ENCODE measurements at regions not wholly inside any gene's neighbourhood (a gene's known extent, or its start where the extent isn't known, plus 50 kb on each side); places are given as distances from the start of the nearest gene placed in this dataset.

- no peaks in the 10 kb centered on the region for H3K4me1 ChIP-seq (ENCODE audit: control insufficient read depth, insufficient read depth, low read length)
- no peaks in the 10 kb centered on the region for H3K27me3 ChIP-seq (replicated peaks in 1 of 2; ENCODE audit: control insufficient read depth in 2 of 2, insufficient read depth in 2 of 2, low read length in 1 of 2)
- intact Hi-C loops (cut with micrococcal nuclease; ENCODE audit: unreplicated experiment) (loop anchor here (1.0 to 10.0 kb wide), 3 partner anchors 57 to 470 kb away; no protein-coding TSS in a partner anchor), in situ Hi-C loops (cut with MboI) (no loop called here)
- SMC1A ChIA-PET (ENCODE audit: uncharacterized antibody, unreplicated experiment) = interaction anchor here (0.7 to 2.1 kb wide), 8 partner anchors 11 to 91 kb away, joined by 3 to 6 read pairs (median 4); no protein-coding TSS in a partner anchor
- no peak overlapping the region for H3K27ac ChIP-seq (ENCODE audit: control insufficient read depth, insufficient read depth)
- no peaks in the 10 kb centered on the region for H4K20me1 ChIP-seq (ENCODE audit: control insufficient read depth, insufficient read depth)
- no peak for FAIRE-seq
- no TSS peak for BruUV-seq (replicated peaks)
- DNase-seq (ENCODE audit: low read depth, low spot score) = no peak
- peak; percentile 41 for ATAC-seq
- H3K36me3 ChIP-seq (ENCODE audit: control insufficient read depth in 2 of 2, insufficient read depth in 2 of 2, low read length in 1 of 2) = no peaks in the 10 kb centered on the region
- TF ChIP-seq ZNF24 (IDR thresholded peaks at IDR 0.05) = 0 out of 2 replicates have a peak, but pooled peaks have one; percentile 11
- TF ChIP-seq CHD2 (IDR thresholded peaks at IDR 0.05; ENCODE audit: borderline replicate concordance, low read depth, low read length) = no peak
- no peak for TF ChIP-seq POLR2AphosphoS2 (IDR thresholded peaks at IDR 0.05; ENCODE audit: low read depth, low read length)
- CTCF ChIA-PET = interaction anchor here (0.8 to 1.4 kb wide), 6 partner anchors 8 to 639 kb away, joined by 3 to 7 read pairs (median 4); no protein-coding TSS in a partner anchor
- H2AFZ ChIP-seq (ENCODE audit: control insufficient read depth, low read depth, low read length) = no peak overlapping the region
- POLR2A ChIA-PET = no interaction called here
- no peak overlapping the region for H3K4me3 ChIP-seq
- RAD21 ChIA-PET (ENCODE audit: unreplicated experiment) = interaction anchor here (0.7 to 3.4 kb wide), 9 partner anchors 48 to 722 kb away, joined by 3 to 11 read pairs (median 3); no protein-coding TSS in a partner anchor
- no peak overlapping the region for H3K9ac ChIP-seq (ENCODE audit: control insufficient read depth, insufficient read depth, low read length)
- H3K9me3 ChIP-seq (replicated peaks; ENCODE audit: control insufficient read depth, insufficient read depth, low read length) = no peaks in the 10 kb centered on the region
- H3K4me2 ChIP-seq (ENCODE audit: control insufficient read depth, insufficient read depth) = no peak overlapping the region
- H3K79me2 ChIP-seq (ENCODE audit: control insufficient read depth, insufficient read depth, low read length) = no peaks in the 10 kb centered on the region
Observed at GRCh38 chr2:34734662-34735061, 1135.6 kb upstream of the FAM98A start.

GRCh38 chr2:34734042-34734441 lies 1134.9 kb upstream of the FAM98A start:
- ATAC-seq (peak; percentile 69), FAIRE-seq (no peak), DNase-seq (ENCODE audit: low read depth, low spot score) (no peak)
- SMC1A ChIA-PET (ENCODE audit: uncharacterized antibody, unreplicated experiment) = interaction anchor here (0.7 to 2.1 kb wide), 10 partner anchors 12 to 165 kb away, joined by 3 to 6 read pairs (median 4); no protein-coding TSS in a partner anchor
- H3K9ac ChIP-seq (ENCODE audit: control insufficient read depth, insufficient read depth, low read length) = no peak overlapping the region
- in situ Hi-C loops (cut with MboI) (no loop called here), intact Hi-C loops (cut with micrococcal nuclease; ENCODE audit: unreplicated experiment) (loop anchor here (1.0 to 10.0 kb wide), 2 partner anchors 57 to 469 kb away; no protein-coding TSS in a partner anchor)
- H3K79me2 ChIP-seq (ENCODE audit: control insufficient read depth, insufficient read depth, low read length) = no peaks in the 10 kb centered on the region
- H3K4me3 ChIP-seq = no peak overlapping the region
- no peak overlapping the region for H3K27ac ChIP-seq (ENCODE audit: control insufficient read depth, insufficient read depth)
- no peaks in the 10 kb centered on the region for H3K4me1 ChIP-seq (ENCODE audit: control insufficient read depth, insufficient read depth, low read length)
- no peaks in the 10 kb centered on the region for H3K9me3 ChIP-seq (replicated peaks; ENCODE audit: control insufficient read depth, insufficient read depth, low read length)
- 0% methylated on average over 1 of the region's 1 CpG for WGBS (ENCODE audit: insufficient coverage, insufficient replicate concordance, low lambda C conversion rate, missing lambda C conversion rate)
- no TSS peak for BruUV-seq (replicated peaks)
- no peaks in the 10 kb centered on the region for H3K27me3 ChIP-seq (replicated peaks in 1 of 2; ENCODE audit: control insufficient read depth in 2 of 2, insufficient read depth in 2 of 2, low read length in 1 of 2)
- CTCF ChIA-PET = interaction anchor here (1.0 to 1.4 kb wide), 5 partner anchors 7 to 638 kb away, joined by 3 to 7 read pairs (median 5); no protein-coding TSS in a partner anchor
- no peak overlapping the region for H2AFZ ChIP-seq (ENCODE audit: control insufficient read depth, low read depth, low read length)
- H3K36me3 ChIP-seq (ENCODE audit: control insufficient read depth in 2 of 2, insufficient read depth in 2 of 2, low read length in 1 of 2) = no peaks in the 10 kb centered on the region
- POLR2A ChIA-PET = no interaction called here
- no peak overlapping the region for H3K4me2 ChIP-seq (ENCODE audit: control insufficient read depth, insufficient read depth)
- RAD21 ChIA-PET (ENCODE audit: unreplicated experiment) = interaction anchor here (0.7 to 1.6 kb wide), 6 partner anchors 65 to 721 kb away, joined by 3 to 4 read pairs (median 3); no protein-coding TSS in a partner anchor
- no peaks in the 10 kb centered on the region for H4K20me1 ChIP-seq (ENCODE audit: control insufficient read depth, insufficient read depth)
- no peak for TF ChIP-seq IRF3 (IDR thresholded peaks at IDR 0.05)
- no peak for TF ChIP-seq SPI1 (IDR thresholded peaks at IDR 0.05; ENCODE audit: borderline replicate concordance, insufficient read depth, low read depth, low read length)
- no peak for TF ChIP-seq TARDBP (IDR thresholded peaks at IDR 0.05; ENCODE audit: borderline replicate concordance)
- TF ChIP-seq TAF1 (IDR thresholded peaks at IDR 0.05; ENCODE audit: borderline replicate concordance, low read depth, low read length) = no peak
- TF ChIP-seq FOXM1 (IDR thresholded peaks at IDR 0.05; ENCODE audit: low read depth, low read length) = no peak
- no peak for TF ChIP-seq E4F1 (IDR thresholded peaks at IDR 0.05; ENCODE audit: borderline replicate concordance, partially characterized antibody)
- TF ChIP-seq REST (IDR thresholded peaks at IDR 0.05; ENCODE audit: low read depth, low read length) = no peak

Data from GM12878 (cell line).